NK-92 treated with Interleukin-12 subunit alpha and Interleukin-12 subunit beta, amount 100 ng/mL, for 24 hours (cell line): ENCODE measurements at regions not wholly inside any gene's neighbourhood (a gene's known extent, or its start where the extent isn't known, plus 50 kb on each side); places are given as distances from the start of the nearest gene placed in this dataset.

Experiments used
- DNase-seq: peaks from one replicate; lab custom pipeline; 2025; lab: John Stamatoyannopoulos, UW

GRCh38 chr18:77444385-77444784, 194.7 kb downstream of the GALR1 start:
- no peak for DNase-seq

- DNase-seq = no peak
These were observed 198.4 kb downstream of the GALR1 start for GRCh38 chr18:77448046-77448445.

GRCh38 chr18:77455004-77455403, 205.4 kb downstream of the GALR1 start:
- DNase-seq = no peak

- DNase-seq = no peak
These were observed 208.0 kb downstream of the GALR1 start for GRCh38 chr18:77457681-77458080.

- no peak for DNase-seq
These were observed 211.5 kb downstream of the GALR1 start for GRCh38 chr18:77461062-77461688.

GRCh38 chr18:77464917-77465316, 215.3 kb downstream of the GALR1 start:
- no peak for DNase-seq

GRCh38 chr18:77466890-77467289, 217.2 kb downstream of the GALR1 start:
- DNase-seq = no peak

- no peak for DNase-seq
These were observed 219.5 kb downstream of the GALR1 start for GRCh38 chr18:77469131-77469530.

GRCh38 chr18:77470569-77471413, 221.1 kb downstream of the GALR1 start:
- no peak for DNase-seq

- no peak for DNase-seq
These were observed 222.9 kb downstream of the GALR1 start for GRCh38 chr18:77472509-77472908.

- DNase-seq = no peak
These were observed 229.2 kb downstream of the GALR1 start for GRCh38 chr18:77478646-77479442.

GRCh38 chr18:77481541-77481940, 231.9 kb downstream of the GALR1 start:
- no peak for DNase-seq

GRCh38 chr18:77482190-77483085, 232.8 kb downstream of the GALR1 start:
- no peak for DNase-seq

GRCh38 chr18:77486985-77487384, 237.3 kb downstream of the GALR1 start:
- DNase-seq = no peak

GRCh38 chr18:77487951-77488740, 238.5 kb downstream of the GALR1 start:
- DNase-seq = no peak

GRCh38 chr18:77495079-77495478, 245.4 kb downstream of the GALR1 start:
- DNase-seq = no peak

- no peak for DNase-seq
These were observed 246.5 kb downstream of the GALR1 start for GRCh38 chr18:77495982-77496690.

GRCh38 chr18:77501266-77501665, 251.6 kb downstream of the GALR1 start:
- DNase-seq = no peak

- no peak for DNase-seq
These were observed 255.9 kb downstream of the GALR1 start for GRCh38 chr18:77505499-77505898.

GRCh38 chr18:77512152-77512551, 262.5 kb downstream of the GALR1 start:
- no peak for DNase-seq
